ENCODE measurements at regions not wholly inside any gene's neighbourhood (a gene's known extent, or its start where the extent isn't known, plus 50 kb on each side); places are given as distances from the start of the nearest gene placed in this dataset.

DNA sequence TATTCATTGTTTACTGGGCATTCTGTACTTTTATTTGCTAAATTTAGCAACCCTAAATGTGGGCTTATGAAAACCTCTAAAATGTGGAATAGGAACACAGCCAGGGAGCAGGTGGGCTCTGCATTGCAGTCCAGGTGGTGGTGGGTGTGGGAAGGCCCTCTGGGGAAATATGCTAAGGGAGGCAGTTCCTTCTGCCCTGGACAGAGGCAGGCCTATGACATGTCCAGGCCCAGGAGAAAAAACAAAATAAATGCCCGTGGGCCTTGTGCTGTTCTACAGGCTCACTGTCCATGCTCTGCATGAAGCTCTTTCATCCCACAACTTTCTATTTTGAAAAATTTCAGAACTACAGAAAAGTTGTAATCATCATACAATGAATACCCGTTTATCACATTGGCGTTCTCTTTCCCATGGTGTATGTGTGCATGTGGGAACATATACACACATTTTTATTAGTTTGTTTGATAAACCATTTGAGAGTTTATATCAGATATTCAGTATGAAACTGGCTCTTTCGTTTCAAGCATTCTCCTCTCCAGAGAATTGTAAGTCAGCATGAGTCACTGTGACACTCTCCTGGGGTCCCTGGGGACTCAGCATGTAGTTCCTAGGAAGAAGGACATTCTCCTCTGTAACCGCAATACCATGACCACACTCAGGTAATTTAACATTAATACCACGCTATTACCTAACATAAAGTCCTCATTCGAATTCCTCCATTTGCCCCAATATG, 505.3 kb downstream of the COG6 start:
- Mint-ChIP-seq H3K9me3 (no peaks in the 10 kb centered on the region), H3K36me3 (no peaks in the 10 kb centered on the region), H3K4me1 (peaks cover 4% of the 10 kb centered on the region; the same call in 1 of the 2 replicates), H3K27me3 (ENCODE audit: low read depth) (no peaks in the 10 kb centered on the region), H3K4me3 (no peak overlapping the region), H3K27ac (no peak overlapping the region)
- ChIA-PET CTCF (no interaction called here), POLR2A (no interaction called here)
- no peak for ATAC-seq
- no peak for DNase-seq (ENCODE audit: low spot score)
- TF ChIP-seq ZBTB21 (CRISPR knock-in tag; IDR thresholded peaks at IDR 0.05; ENCODE audit: borderline replicate concordance), result no peak
- TF ChIP-seq, protein P1, sequence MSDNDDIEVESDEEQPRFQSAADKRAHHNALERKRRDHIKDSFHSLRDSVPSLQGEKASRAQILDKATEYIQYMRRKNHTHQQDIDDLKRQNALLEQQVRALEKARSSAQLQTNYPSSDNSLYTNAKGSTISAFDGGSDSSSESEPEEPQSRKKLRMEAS (CRISPR knock-in tag; IDR thresholded peaks at IDR 0.05), result no peak
- no peak for TF ChIP-seq GABPB1 (CRISPR knock-in tag; IDR thresholded peaks at IDR 0.05)
- TF ChIP-seq, protein P2, sequence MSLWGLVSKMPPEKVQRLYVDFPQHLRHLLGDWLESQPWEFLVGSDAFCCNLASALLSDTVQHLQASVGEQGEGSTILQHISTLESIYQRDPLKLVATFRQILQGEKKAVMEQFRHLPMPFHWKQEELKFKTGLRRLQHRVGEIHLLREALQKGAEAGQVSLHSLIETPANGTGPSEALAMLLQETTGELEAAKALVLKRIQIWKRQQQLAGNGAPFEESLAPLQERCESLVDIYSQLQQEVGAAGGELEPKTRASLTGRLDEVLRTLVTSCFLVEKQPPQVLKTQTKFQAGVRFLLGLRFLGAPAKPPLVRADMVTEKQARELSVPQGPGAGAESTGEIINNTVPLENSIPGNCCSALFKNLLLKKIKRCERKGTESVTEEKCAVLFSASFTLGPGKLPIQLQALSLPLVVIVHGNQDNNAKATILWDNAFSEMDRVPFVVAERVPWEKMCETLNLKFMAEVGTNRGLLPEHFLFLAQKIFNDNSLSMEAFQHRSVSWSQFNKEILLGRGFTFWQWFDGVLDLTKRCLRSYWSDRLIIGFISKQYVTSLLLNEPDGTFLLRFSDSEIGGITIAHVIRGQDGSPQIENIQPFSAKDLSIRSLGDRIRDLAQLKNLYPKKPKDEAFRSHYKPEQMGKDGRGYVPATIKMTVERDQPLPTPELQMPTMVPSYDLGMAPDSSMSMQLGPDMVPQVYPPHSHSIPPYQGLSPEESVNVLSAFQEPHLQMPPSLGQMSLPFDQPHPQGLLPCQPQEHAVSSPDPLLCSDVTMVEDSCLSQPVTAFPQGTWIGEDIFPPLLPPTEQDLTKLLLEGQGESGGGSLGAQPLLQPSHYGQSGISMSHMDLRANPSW (CRISPR knock-in tag; conservative IDR thresholded peaks at IDR 0.05; ENCODE audit: low read depth), result no peak
- TF ChIP-seq, protein P3, sequence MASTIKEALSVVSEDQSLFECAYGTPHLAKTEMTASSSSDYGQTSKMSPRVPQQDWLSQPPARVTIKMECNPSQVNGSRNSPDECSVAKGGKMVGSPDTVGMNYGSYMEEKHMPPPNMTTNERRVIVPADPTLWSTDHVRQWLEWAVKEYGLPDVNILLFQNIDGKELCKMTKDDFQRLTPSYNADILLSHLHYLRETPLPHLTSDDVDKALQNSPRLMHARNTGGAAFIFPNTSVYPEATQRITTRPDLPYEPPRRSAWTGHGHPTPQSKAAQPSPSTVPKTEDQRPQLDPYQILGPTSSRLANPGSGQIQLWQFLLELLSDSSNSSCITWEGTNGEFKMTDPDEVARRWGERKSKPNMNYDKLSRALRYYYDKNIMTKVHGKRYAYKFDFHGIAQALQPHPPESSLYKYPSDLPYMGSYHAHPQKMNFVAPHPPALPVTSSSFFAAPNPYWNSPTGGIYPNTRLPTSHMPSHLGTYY (CRISPR knock-in tag; IDR thresholded peaks at IDR 0.05), result no peak
- no peak for TF ChIP-seq PRRX2 (CRISPR knock-in tag; IDR thresholded peaks at IDR 0.05)
- TF ChIP-seq, protein P4, sequence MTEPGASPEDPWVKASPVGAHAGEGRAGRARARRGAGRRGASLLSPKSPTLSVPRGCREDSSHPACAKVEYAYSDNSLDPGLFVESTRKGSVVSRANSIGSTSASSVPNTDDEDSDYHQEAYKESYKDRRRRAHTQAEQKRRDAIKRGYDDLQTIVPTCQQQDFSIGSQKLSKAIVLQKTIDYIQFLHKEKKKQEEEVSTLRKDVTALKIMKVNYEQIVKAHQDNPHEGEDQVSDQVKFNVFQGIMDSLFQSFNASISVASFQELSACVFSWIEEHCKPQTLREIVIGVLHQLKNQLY (CRISPR knock-in tag; IDR thresholded peaks at IDR 0.05), result no peak
- no peak for TF ChIP-seq CREB1 (CRISPR knock-in tag; IDR thresholded peaks at IDR 0.05)
- no peak for TF ChIP-seq ETV6 (CRISPR knock-in tag; IDR thresholded peaks at IDR 0.05)
- TF ChIP-seq, protein P5, sequence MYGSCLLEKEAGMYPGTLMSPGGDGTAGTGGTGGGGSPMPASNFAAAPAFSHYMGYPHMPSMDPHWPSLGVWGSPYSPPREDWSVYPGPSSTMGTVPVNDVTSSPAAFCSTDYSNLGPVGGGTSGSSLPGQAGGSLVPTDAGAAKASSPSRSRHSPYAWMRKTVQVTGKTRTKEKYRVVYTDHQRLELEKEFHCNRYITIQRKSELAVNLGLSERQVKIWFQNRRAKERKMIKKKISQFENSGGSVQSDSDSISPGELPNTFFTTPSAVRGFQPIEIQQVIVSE (CRISPR knock-in tag; IDR thresholded peaks at IDR 0.05; ENCODE audit: borderline replicate concordance), result no peak
- TF ChIP-seq ZNF396 (CRISPR knock-in tag; IDR thresholded peaks at IDR 0.05; ENCODE audit: borderline replicate concordance), result no peak
- no peak for TF ChIP-seq NR1H2 (CRISPR knock-in tag; IDR thresholded peaks at IDR 0.05)

DNA sequence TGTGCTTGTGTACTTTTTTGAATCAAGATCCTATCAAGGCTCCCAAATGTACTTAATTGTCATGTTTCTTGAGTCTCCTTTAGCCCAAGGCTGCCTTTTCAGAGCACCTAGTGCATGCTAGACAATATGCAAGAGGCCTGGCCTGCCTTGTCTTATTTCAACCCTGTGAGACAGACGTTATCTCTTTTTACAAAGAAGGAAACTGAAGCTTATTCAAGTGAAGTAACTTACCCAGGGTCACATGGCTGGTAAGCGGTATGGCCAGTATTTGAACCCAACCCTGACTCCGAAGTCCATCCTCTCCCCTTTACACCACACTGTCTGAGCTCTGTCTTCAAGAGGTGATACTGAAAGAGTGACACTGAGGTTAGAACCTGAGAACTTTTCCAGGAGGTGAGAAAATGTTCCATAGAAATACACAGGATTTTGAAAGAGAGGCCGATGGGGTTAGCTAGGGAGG, 505.1 kb downstream of the FOXO1 start:
- no peak for DNase-seq (ENCODE audit: low spot score)
- no peak overlapping the region for H3K27ac Mint-ChIP-seq
- H3K27me3 Mint-ChIP-seq (ENCODE audit: low read depth), result no peaks in the 10 kb centered on the region; the same call in 1 of the 2 replicates
- no peaks in the 10 kb centered on the region for H3K9me3 Mint-ChIP-seq
- ATAC-seq, result no peak
- ChIA-PET CTCF (no interaction called here), POLR2A (no interaction called here)
- peaks cover 4% of the 10 kb centered on the region; the same call in 1 of the 2 replicates for H3K4me1 Mint-ChIP-seq
- TF ChIP-seq ZNF671 (CRISPR knock-in tag; IDR thresholded peaks at IDR 0.05), result no peak
- TF ChIP-seq SP1 (CRISPR knock-in tag; conservative IDR thresholded peaks at IDR 0.05), result no peak
- no peak overlapping the region for H3K4me3 Mint-ChIP-seq
- H3K36me3 Mint-ChIP-seq, result no peaks in the 10 kb centered on the region

DNA sequence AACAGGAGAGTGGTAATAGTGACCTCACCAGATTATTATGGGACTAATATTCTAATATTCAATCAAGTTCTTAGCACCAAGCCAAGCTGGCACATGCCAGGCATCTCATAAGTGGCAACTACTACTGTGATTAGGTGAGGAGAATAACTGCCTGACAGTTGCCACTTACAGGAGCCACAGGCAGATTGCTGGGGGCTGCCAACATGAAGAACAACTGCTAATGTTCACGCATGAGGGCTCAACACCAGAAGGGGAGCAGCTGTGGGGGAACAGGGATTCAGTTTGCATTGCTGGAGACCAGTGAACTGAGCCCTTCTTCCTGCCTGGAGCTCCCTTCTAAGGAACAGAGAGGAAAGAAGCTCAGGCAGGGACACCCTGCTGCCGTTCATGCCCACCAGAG, 504.5 kb downstream of the FOXO1 start:
- Mint-ChIP-seq H3K27me3 (ENCODE audit: low read depth) (no peaks in the 10 kb centered on the region; the same call in 1 of the 2 replicates), H3K4me1 (peaks cover 4% of the 10 kb centered on the region; the same call in 1 of the 2 replicates), H3K4me3 (no peak overlapping the region), H3K27ac (no peak overlapping the region), H3K9me3 (no peaks in the 10 kb centered on the region), H3K36me3 (no peaks in the 10 kb centered on the region)
- CTCF ChIA-PET, result no interaction called here
- no peak for ATAC-seq
- POLR2A ChIA-PET, result no interaction called here
- DNase-seq (ENCODE audit: low spot score), result no peak
- TF ChIP-seq, protein P4 (CRISPR knock-in tag; IDR thresholded peaks at IDR 0.05), result no peak
- no peak for TF ChIP-seq ZNF317 (CRISPR knock-in tag; IDR thresholded peaks at IDR 0.05; ENCODE audit: borderline replicate concordance, low read depth)
- TF ChIP-seq, protein P6, sequence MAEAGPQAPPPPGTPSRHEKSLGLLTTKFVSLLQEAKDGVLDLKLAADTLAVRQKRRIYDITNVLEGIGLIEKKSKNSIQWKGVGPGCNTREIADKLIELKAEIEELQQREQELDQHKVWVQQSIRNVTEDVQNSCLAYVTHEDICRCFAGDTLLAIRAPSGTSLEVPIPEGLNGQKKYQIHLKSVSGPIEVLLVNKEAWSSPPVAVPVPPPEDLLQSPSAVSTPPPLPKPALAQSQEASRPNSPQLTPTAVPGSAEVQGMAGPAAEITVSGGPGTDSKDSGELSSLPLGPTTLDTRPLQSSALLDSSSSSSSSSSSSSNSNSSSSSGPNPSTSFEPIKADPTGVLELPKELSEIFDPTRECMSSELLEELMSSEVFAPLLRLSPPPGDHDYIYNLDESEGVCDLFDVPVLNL (CRISPR knock-in tag; IDR thresholded peaks at IDR 0.05; ENCODE audit: borderline replicate concordance, low read depth), result no peak
- TF ChIP-seq, protein P7, sequence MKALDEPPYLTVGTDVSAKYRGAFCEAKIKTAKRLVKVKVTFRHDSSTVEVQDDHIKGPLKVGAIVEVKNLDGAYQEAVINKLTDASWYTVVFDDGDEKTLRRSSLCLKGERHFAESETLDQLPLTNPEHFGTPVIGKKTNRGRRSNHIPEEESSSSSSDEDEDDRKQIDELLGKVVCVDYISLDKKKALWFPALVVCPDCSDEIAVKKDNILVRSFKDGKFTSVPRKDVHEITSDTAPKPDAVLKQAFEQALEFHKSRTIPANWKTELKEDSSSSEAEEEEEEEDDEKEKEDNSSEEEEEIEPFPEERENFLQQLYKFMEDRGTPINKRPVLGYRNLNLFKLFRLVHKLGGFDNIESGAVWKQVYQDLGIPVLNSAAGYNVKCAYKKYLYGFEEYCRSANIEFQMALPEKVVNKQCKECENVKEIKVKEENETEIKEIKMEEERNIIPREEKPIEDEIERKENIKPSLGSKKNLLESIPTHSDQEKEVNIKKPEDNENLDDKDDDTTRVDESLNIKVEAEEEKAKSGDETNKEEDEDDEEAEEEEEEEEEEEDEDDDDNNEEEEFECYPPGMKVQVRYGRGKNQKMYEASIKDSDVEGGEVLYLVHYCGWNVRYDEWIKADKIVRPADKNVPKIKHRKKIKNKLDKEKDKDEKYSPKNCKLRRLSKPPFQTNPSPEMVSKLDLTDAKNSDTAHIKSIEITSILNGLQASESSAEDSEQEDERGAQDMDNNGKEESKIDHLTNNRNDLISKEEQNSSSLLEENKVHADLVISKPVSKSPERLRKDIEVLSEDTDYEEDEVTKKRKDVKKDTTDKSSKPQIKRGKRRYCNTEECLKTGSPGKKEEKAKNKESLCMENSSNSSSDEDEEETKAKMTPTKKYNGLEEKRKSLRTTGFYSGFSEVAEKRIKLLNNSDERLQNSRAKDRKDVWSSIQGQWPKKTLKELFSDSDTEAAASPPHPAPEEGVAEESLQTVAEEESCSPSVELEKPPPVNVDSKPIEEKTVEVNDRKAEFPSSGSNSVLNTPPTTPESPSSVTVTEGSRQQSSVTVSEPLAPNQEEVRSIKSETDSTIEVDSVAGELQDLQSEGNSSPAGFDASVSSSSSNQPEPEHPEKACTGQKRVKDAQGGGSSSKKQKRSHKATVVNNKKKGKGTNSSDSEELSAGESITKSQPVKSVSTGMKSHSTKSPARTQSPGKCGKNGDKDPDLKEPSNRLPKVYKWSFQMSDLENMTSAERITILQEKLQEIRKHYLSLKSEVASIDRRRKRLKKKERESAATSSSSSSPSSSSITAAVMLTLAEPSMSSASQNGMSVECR (CRISPR knock-in tag; IDR thresholded peaks at IDR 0.05; ENCODE audit: borderline replicate concordance), result no peak
- TF ChIP-seq, protein P8, sequence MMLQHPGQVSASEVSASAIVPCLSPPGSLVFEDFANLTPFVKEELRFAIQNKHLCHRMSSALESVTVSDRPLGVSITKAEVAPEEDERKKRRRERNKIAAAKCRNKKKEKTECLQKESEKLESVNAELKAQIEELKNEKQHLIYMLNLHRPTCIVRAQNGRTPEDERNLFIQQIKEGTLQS (CRISPR knock-in tag; conservative IDR thresholded peaks at IDR 0.05), result no peak
- TF ChIP-seq TEAD4 (CRISPR knock-in tag; IDR thresholded peaks at IDR 0.05), result no peak
